K562 (cell line): ENCODE measurements at regions not wholly inside any gene's neighbourhood (a gene's known extent, or its start where the extent isn't known, plus 50 kb on each side); places are given as distances from the start of the nearest gene placed in this dataset.
A peak's percentile ranks its signal among the peaks of the same experiment; 100 is the strongest.

ENCODE experiments used
- ATAC-seq: fragments of 200-7000 bp; cut with Tn5 transposase; 3 replicates; pipeline ENCODE4 v1.9.1; 2020; ENCODE audit warnings: moderate library complexity
- BruUV-seq: library from RNA; stranded (reverse); fragments of 400-500 nt; replicated peaks from 2 replicates; lab custom pipeline; 2021; lab: Mats Ljungman, UMichigan
- CTCF ChIA-PET: fragments of 300-600 bp; formaldehyde crosslinking; extraction: SDS; loops from one replicate; lab custom pipeline; 2021; ENCODE audit warnings: low intra/inter-chr PET ratio; lab: Yijun Ruan, JAX
- POLR2A ChIA-PET: fragments of 300-600, 350-650 bp; sonication (Branson Sonifier 250); formaldehyde crosslinking; extraction: SDS; loops from one replicate; lab custom pipeline; 2021; ENCODE audit warnings: antibody characterized with exemption, inconsistent platforms; lab: Yijun Ruan, JAX
- DNase-seq, 4 experiments: peaks; one replicate each; pipeline versions ENCODE4 v3.0.0 to v3.0.0-alpha.2; 2011 to 2018; ENCODE audit warnings: low spot score in 3 of 4, mixed read lengths in 3 of 4; ENCODE audit errors: extremely low read depth in 1 of 4
- FAIRE-seq: peaks from 2 replicates; lab custom pipeline; 2011; peaks lifted over from hg19 to GRCh38; lab: Jason Lieb, UNC
- H2AFZ ChIP-seq: 2 replicates; pipeline ENCODE4 v1.6.0; 2011; ENCODE audit warnings: low read depth, low read length, control low read depth, inconsistent platforms
- H3K27ac ChIP-seq: fragments of 200-600 bp; 3 replicates; pipeline ENCODE4 v1.8.0; 2011; ENCODE audit warnings: low read depth, mild to moderate bottlenecking, control low read depth, inconsistent platforms, low read length, moderate library complexity, mixed read lengths; ENCODE audit errors: extremely low read depth
- H3K27me3 ChIP-seq, 2 experiments: fragments of 300-600 bp in 1 of 2; 2 replicates in 1 of 2; 3 replicates in 1 of 2; pipeline versions ENCODE4 v1.6.0 to v1.8.0; 2011; ENCODE audit warnings: inconsistent platforms in 2 of 2, low read length in 2 of 2, mild to moderate bottlenecking in 1 of 2, mixed read lengths in 1 of 2, moderate library complexity in 1 of 2; ENCODE audit not compliant: control insufficient read depth in 2 of 2, insufficient read depth in 2 of 2
- H3K36me3 ChIP-seq: fragments of 300-600 bp; 3 replicates; pipeline ENCODE4 v1.8.0; 2011; ENCODE audit warnings: mild to moderate bottlenecking, low read length, inconsistent platforms; ENCODE audit not compliant: control insufficient read depth, insufficient read depth
- H3K4me1 ChIP-seq, 2 experiments: fragments of 200-600 bp in 1 of 2; replicated peaks in 1 of 2; 2 replicates in 1 of 2; 3 replicates in 1 of 2; pipeline versions ENCODE4 v1.5.1 to v1.8.0; 2011; ENCODE audit warnings: inconsistent platforms in 2 of 2, low read length in 2 of 2, mild to moderate bottlenecking in 1 of 2, mixed read lengths in 1 of 2, moderate library complexity in 1 of 2; ENCODE audit not compliant: control insufficient read depth in 2 of 2, insufficient read depth in 2 of 2
- H3K4me2 ChIP-seq: 2 replicates; pipeline ENCODE4 v1.6.1; 2011; ENCODE audit warnings: low read length, control low read depth, inconsistent platforms, mixed read lengths; ENCODE audit not compliant: insufficient read depth
- H3K4me3 ChIP-seq: fragments of 200-600 bp; sonication (generic), shearing (Covaris generic); 2 replicates; pipeline ENCODE4 v1.5.1; 2016; ENCODE audit warnings: control low read depth, inconsistent platforms
- H3K79me2 ChIP-seq: fragments of 200-600 bp; 3 replicates; pipeline ENCODE4 v1.8.0; 2011; ENCODE audit warnings: low read length, inconsistent platforms; ENCODE audit not compliant: control insufficient read depth, insufficient read depth
- H3K9ac ChIP-seq, 2 experiments: 2 replicates each; pipeline versions ENCODE4 v1.6.0 to v1.6.1; 2011; ENCODE audit warnings: low read depth in 2 of 2, low read length in 2 of 2, control low read depth in 1 of 2, inconsistent platforms in 1 of 2, mild to moderate bottlenecking in 1 of 2, mixed read lengths in 1 of 2; ENCODE audit not compliant: insufficient read depth in 1 of 2
- H3K9me1 ChIP-seq: one replicate; pipeline ENCODE4 v1.6.0; 2011; ENCODE audit warnings: inconsistent platforms, mild to moderate bottlenecking, low read length, moderate library complexity; ENCODE audit not compliant: control insufficient read depth, insufficient read depth
- H3K9me3 ChIP-seq: replicated peaks from 2 replicates; pipeline ENCODE4 v1.5.1; 2011; ENCODE audit warnings: low read depth, low read length, inconsistent platforms; ENCODE audit not compliant: control insufficient read depth, insufficient read depth
- H4K20me1 ChIP-seq: replicated peaks from 2 replicates; pipeline ENCODE4 v1.6.1; 2011; ENCODE audit warnings: low read length, inconsistent platforms, mixed read lengths; ENCODE audit not compliant: control insufficient read depth, insufficient read depth
- STAT5A ChIP-seq: IDR thresholded peaks from 2 replicates; pipeline ENCODE4 v1.6.1; 2012; ENCODE audit warnings: low read length, inconsistent platforms, borderline replicate concordance
- WGBS: fragments of 100-300 bp; shearing (Covaris generic); methylation state at CpG from one replicate; pipeline ENCODE4 v1.1.6; 2016; ENCODE audit warnings: low coverage, mixed read lengths; ENCODE audit not compliant: insufficient coverage; ENCODE audit errors: missing lambda C conversion rate; 5-methylcytosine and 5-hydroxymethylcytosine counted together
- in situ Hi-C: fragments of 300-500 bp; cut with MboI; formaldehyde crosslinking; loops from 4 replicates; pipeline ENCODE4 v1.15.0; 2018; ENCODE audit warnings: inconsistent platforms, mixed read lengths
- intact Hi-C: fragments of 100-400 bp; cut with micrococcal nuclease; formaldehyde crosslinking; loops from 2 replicates; pipeline ENCODE4 v1.14.2; 2022
- TF ChIP-seq, protein P1 (sequence below): fragments of 200-800 bp; sonication (Bioruptor generic); IDR thresholded peaks from 2 replicates; pipeline ENCODE4 v1.6.1; 2017; ENCODE audit warnings: missing genetic modification characterization, missing compliant biosample characterization

DNA sequence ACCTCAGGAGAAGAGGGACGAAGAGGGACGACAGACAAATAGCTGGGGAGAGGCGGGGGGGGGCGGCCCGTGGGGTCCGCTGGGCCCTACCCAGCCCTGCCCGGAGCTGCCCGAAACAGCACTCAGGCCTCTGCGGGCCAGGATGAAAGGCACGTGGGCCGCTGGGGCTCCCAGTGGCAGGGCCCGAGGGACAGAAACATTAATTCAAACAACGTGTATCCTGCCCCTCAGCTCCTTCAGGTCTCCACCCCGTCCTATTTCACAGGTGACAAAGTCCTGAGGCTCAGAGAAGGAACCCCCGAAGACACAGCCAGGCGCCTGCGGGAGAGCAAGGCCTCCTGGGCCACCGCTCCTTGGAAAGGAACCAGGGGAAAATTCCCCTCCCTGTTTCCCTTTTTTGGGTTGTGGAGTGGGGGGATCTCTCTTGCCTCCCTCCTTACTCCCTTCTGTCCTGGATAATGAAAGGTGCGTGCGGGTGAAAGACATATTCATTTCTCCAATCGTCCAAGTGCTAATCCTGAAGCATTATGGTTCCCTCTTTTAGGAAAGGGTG, 93.3 kb downstream of the RNASET2 start:
- FAIRE-seq (no peak), DNase-seq (no peak), ATAC-seq (no peak; the same call in 2 of the 3 replicates)
- Histone ChIP-seq H3K27me3 (peaks cover 13 to 42% of the 10 kb centered on the region in 2 experiments), H3K9ac (no peak overlapping the region), H3K9me1 (no peaks in the 10 kb centered on the region), H3K36me3 (no peaks in the 10 kb centered on the region), H3K79me2 (no peaks in the 10 kb centered on the region), H3K4me1 (peaks cover 0 to 9% of the 10 kb centered on the region in 2 experiments; a peak in 1 of 5 replicates), H3K27ac (no peak overlapping the region), H3K4me2 (no peak overlapping the region), H2AFZ (no peak overlapping the region), H4K20me1 (no peaks in the 10 kb centered on the region), H3K4me3 (no peak overlapping the region), H3K9me3 (no peaks in the 10 kb centered on the region)
- in situ Hi-C loops, result no loop called here
- no peak for TF ChIP-seq STAT5A
- TF ChIP-seq, protein P1, sequence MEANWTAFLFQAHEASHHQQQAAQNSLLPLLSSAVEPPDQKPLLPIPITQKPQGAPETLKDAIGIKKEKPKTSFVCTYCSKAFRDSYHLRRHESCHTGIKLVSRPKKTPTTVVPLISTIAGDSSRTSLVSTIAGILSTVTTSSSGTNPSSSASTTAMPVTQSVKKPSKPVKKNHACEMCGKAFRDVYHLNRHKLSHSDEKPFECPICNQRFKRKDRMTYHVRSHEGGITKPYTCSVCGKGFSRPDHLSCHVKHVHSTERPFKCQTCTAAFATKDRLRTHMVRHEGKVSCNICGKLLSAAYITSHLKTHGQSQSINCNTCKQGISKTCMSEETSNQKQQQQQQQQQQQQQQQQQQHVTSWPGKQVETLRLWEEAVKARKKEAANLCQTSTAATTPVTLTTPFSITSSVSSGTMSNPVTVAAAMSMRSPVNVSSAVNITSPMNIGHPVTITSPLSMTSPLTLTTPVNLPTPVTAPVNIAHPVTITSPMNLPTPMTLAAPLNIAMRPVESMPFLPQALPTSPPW (CRISPR knock-in tag), result 0 out of 2 replicates have a peak, but pooled peaks have one; percentile 10
- CTCF ChIA-PET, result no interaction called here
- WGBS, result 27% methylated on average over 20 of the region's 21 CpGs
- intact Hi-C loops, result no loop called here
- POLR2A ChIA-PET, result no interaction called here
- no TSS peak for BruUV-seq
